Panc1 (cell line): ENCODE measurements at regions not wholly inside any gene's neighbourhood (a gene's known extent, or its start where the extent isn't known, plus 50 kb on each side); places are given as distances from the start of the nearest gene placed in this dataset.

Experiments
- ATAC-seq: fragments of 200-7000 bp; cut with Tn5 transposase; 2 replicates; pipeline ENCODE4 v1.9.1; 2020; ENCODE audit warnings: mild to moderate bottlenecking, moderate library complexity
- BruUV-seq: library from RNA; stranded (reverse); fragments of 400-500 nt; replicated peaks from 2 replicates; lab custom pipeline; 2021; lab: Mats Ljungman, UMichigan
- CTCF ChIA-PET: fragments of 300-600 bp; sonication (Branson Sonifier 250); formaldehyde crosslinking; loops from one replicate; lab custom pipeline; 2022; ENCODE audit warnings: antibody characterized with exemption; lab: Charles Lee
- POLR2A ChIA-PET: fragments of 300-600 bp; sonication (Branson Sonifier 250); formaldehyde crosslinking; loops from one replicate; lab custom pipeline; 2022; ENCODE audit warnings: antibody characterized with exemption; lab: Charles Lee
- DNase-seq: peaks from one replicate; pipeline ENCODE4 v3.0.0-alpha.2; 2010; ENCODE audit warnings: low read depth, low spot score
- H3K27ac ChIP-seq: 2 replicates; pipeline ENCODE4 v1.5.1; 2011; ENCODE audit warnings: mild to moderate bottlenecking, low read length, inconsistent platforms
- H3K27me3 ChIP-seq: fragments of 200-500 bp; sonication (Bioruptor generic); 2 replicates; pipeline ENCODE4 v1.6.0; 2014; ENCODE audit warnings: low read length, inconsistent platforms; ENCODE audit not compliant: control insufficient read depth, insufficient read depth
- H3K36me3 ChIP-seq: fragments of 200-500 bp; sonication (Bioruptor generic); 2 replicates; pipeline ENCODE4 v1.5.1; 2014; ENCODE audit warnings: inconsistent platforms, mild to moderate bottlenecking, low read length, moderate library complexity; ENCODE audit not compliant: control insufficient read depth, insufficient read depth
- H3K4me1 ChIP-seq: 2 replicates; pipeline ENCODE4 v1.5.1; 2011; ENCODE audit warnings: inconsistent platforms, mild to moderate bottlenecking, low read length, moderate library complexity; ENCODE audit not compliant: control insufficient read depth, insufficient read depth
- H3K4me3 ChIP-seq, 2 experiments: 2 replicates each; pipeline ENCODE4 v1.5.1; 2011 to 2012; ENCODE audit warnings: low read depth in 2 of 2, low read length in 2 of 2, mild to moderate bottlenecking in 2 of 2, inconsistent platforms in 1 of 2, moderate library complexity in 1 of 2
- H3K9me3 ChIP-seq: fragments of 200-500 bp; sonication (Bioruptor generic); 2 replicates; pipeline ENCODE4 v1.5.1; 2014; ENCODE audit warnings: low read depth, mild to moderate bottlenecking, inconsistent platforms, low read length, moderate library complexity; ENCODE audit not compliant: control insufficient read depth, insufficient read depth
- POLR2AphosphoS5 ChIP-seq: IDR thresholded peaks from 2 replicates; pipeline ENCODE4 v1.6.1; 2012; ENCODE audit warnings: mild to moderate bottlenecking, low read depth, low read length, moderate library complexity
- SIN3A ChIP-seq: IDR thresholded peaks from 2 replicates; pipeline ENCODE4 v1.6.1; 2012; ENCODE audit warnings: low read depth, mild to moderate bottlenecking, low read length, moderate library complexity, borderline replicate concordance; ENCODE audit not compliant: insufficient read depth
- TCF7L2 ChIP-seq: IDR thresholded peaks from 2 replicates; pipeline ENCODE4 v1.6.1; 2011; ENCODE audit warnings: mild to moderate bottlenecking, low read depth, low read length, inconsistent platforms
- in situ Hi-C: cut with HindIII; loops from 2 replicates; pipeline ENCODE4 v1.10.0; 2016; ENCODE audit warnings: low sequenced_read_pairs, low pct_unique_long_range_greater_than_20kb
- intact Hi-C: fragments of 100-400 bp; cut with micrococcal nuclease; formaldehyde crosslinking; loops from one replicate; pipeline ENCODE4 v1.10.0; 2022; ENCODE audit not compliant: unreplicated experiment
- TF ChIP-seq, protein P1 (sequence below), 2 experiments: IDR thresholded peaks; 2 replicates each; pipeline ENCODE4 v1.6.1; 2011 to 2012; ENCODE audit warnings: low read depth in 2 of 2, control low read depth in 1 of 2, low read length in 1 of 2, mild to moderate bottlenecking in 1 of 2, moderate library complexity in 1 of 2; ENCODE audit not compliant: insufficient read depth in 1 of 2
- TF ChIP-seq, protein P2 (sequence below): fragments of 450-650 bp; IDR thresholded peaks from 2 replicates; pipeline ENCODE4 v1.5.1; 2017; ENCODE audit warnings: mild to moderate bottlenecking

DNA sequence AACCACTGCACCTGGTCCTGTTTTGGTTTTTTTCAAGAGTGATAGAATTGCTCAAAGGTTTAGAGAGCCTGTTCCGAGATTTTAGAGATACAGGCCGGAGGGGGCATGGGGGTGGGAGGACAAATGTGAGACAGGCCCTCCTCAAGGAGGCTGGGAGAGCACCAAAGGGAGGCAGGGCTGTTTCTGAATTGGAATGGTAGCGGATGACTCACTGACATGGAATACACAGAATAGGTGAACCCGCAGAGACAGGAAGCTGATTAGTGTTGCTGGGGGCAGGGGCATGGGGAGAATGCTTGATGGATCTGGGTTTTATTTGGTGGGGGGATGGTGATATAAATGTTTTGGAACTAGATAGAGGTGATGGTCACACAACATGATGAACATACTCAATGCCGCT, 111.0 kb upstream of the MGAT5 start:
- no TSS peak for BruUV-seq
- Histone ChIP-seq H3K9me3 (no peaks in the 10 kb centered on the region), H3K27me3 (no peaks in the 10 kb centered on the region), H3K36me3 (no peaks in the 10 kb centered on the region), H3K27ac (no peak overlapping the region), H3K4me1 (no peaks in the 10 kb centered on the region), H3K4me3 (no peak overlapping the region)
- ATAC-seq (no peak), DNase-seq (no peak)
- ChIA-PET CTCF (no interaction called here), POLR2A (no interaction called here)
- in situ Hi-C loops: no loop called here
- intact Hi-C loops: no loop called here
- TF ChIP-seq SIN3A (no peak), POLR2AphosphoS5 (no peak), TCF7L2 (no peak)
- TF ChIP-seq, protein P1, sequence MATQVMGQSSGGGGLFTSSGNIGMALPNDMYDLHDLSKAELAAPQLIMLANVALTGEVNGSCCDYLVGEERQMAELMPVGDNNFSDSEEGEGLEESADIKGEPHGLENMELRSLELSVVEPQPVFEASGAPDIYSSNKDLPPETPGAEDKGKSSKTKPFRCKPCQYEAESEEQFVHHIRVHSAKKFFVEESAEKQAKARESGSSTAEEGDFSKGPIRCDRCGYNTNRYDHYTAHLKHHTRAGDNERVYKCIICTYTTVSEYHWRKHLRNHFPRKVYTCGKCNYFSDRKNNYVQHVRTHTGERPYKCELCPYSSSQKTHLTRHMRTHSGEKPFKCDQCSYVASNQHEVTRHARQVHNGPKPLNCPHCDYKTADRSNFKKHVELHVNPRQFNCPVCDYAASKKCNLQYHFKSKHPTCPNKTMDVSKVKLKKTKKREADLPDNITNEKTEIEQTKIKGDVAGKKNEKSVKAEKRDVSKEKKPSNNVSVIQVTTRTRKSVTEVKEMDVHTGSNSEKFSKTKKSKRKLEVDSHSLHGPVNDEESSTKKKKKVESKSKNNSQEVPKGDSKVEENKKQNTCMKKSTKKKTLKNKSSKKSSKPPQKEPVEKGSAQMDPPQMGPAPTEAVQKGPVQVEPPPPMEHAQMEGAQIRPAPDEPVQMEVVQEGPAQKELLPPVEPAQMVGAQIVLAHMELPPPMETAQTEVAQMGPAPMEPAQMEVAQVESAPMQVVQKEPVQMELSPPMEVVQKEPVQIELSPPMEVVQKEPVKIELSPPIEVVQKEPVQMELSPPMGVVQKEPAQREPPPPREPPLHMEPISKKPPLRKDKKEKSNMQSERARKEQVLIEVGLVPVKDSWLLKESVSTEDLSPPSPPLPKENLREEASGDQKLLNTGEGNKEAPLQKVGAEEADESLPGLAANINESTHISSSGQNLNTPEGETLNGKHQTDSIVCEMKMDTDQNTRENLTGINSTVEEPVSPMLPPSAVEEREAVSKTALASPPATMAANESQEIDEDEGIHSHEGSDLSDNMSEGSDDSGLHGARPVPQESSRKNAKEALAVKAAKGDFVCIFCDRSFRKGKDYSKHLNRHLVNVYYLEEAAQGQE (IDR thresholded peaks at IDR 0.05; ENCODE audit: insufficient read depth in 1 of 2, low read depth in 2 of 2, low read length in 1 of 2): no peak
- TF ChIP-seq, protein P2, sequence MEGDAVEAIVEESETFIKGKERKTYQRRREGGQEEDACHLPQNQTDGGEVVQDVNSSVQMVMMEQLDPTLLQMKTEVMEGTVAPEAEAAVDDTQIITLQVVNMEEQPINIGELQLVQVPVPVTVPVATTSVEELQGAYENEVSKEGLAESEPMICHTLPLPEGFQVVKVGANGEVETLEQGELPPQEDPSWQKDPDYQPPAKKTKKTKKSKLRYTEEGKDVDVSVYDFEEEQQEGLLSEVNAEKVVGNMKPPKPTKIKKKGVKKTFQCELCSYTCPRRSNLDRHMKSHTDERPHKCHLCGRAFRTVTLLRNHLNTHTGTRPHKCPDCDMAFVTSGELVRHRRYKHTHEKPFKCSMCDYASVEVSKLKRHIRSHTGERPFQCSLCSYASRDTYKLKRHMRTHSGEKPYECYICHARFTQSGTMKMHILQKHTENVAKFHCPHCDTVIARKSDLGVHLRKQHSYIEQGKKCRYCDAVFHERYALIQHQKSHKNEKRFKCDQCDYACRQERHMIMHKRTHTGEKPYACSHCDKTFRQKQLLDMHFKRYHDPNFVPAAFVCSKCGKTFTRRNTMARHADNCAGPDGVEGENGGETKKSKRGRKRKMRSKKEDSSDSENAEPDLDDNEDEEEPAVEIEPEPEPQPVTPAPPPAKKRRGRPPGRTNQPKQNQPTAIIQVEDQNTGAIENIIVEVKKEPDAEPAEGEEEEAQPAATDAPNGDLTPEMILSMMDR: no peak

DNA sequence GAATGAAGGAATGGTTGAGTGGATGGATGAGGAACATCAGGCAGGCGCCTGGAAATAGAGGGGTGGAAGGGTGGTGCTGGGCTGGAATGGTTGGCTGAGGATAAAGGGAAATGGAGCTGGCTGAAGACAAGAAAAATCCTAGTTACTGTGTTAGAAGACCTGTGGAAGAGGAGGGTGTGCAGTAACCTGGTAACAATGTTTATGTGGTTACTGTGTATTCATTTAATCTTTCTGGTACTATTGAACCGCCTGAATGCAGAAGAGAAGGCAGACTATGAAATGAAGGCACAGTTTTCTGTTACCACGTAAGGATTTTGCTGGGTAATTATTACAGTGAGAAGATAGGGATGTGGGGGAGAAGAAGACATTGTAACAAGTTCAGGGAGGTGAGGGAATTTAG, 110.3 kb upstream of the MGAT5 start:
- Histone ChIP-seq H3K9me3 (no peaks in the 10 kb centered on the region), H3K36me3 (no peaks in the 10 kb centered on the region), H3K4me1 (no peaks in the 10 kb centered on the region), H3K4me3 (no peak overlapping the region), H3K27ac (no peak overlapping the region), H3K27me3 (no peaks in the 10 kb centered on the region)
- no TSS peak for BruUV-seq
- CTCF ChIA-PET: no interaction called here
- no peak for ATAC-seq
- POLR2A ChIA-PET: no interaction called here
- TF ChIP-seq SIN3A: no peak
- TF ChIP-seq, protein P1 (IDR thresholded peaks at IDR 0.05; ENCODE audit: insufficient read depth in 1 of 2, low read depth in 2 of 2, low read length in 1 of 2): no peak
- no peak for TF ChIP-seq TCF7L2
- TF ChIP-seq, protein P2: no peak
- intact Hi-C loops: no loop called here
- in situ Hi-C loops: no loop called here
- no peak for DNase-seq
